Parathyroid adenoma (tissue), 2 donors: ENCODE measurements at regions not wholly inside any gene's neighbourhood (a gene's known extent, or its start where the extent isn't known, plus 50 kb on each side); places are given as distances from the start of the nearest gene placed in this dataset.

Experiments used
- H2AFZ ChIP-seq: fragments of 300-600 bp; sonication (generic); one replicate; pipeline ENCODE4 v1.7.0; 2017; ENCODE audit warnings: antibody characterized with exemption, mild to moderate bottlenecking
- H3K27ac ChIP-seq: fragments of 300-600 bp; sonication (generic); one replicate; pipeline ENCODE4 v1.7.0; 2017
- H3K27me3 ChIP-seq: fragments of 300-600 bp; sonication (generic); one replicate; pipeline ENCODE4 v1.7.0; 2017; ENCODE audit warnings: low read length; ENCODE audit not compliant: control insufficient read depth, insufficient read depth
- H3K36me3 ChIP-seq: fragments of 300-600 bp; sonication (generic); one replicate; pipeline ENCODE4 v1.7.0; 2017; ENCODE audit warnings: low read length; ENCODE audit not compliant: control insufficient read depth, insufficient read depth
- H3K4me1 ChIP-seq: fragments of 300-600 bp; sonication (generic); one replicate; pipeline ENCODE4 v1.7.0; 2017; ENCODE audit warnings: control low read depth
- H3K4me2 ChIP-seq: fragments of 300-600 bp; sonication (generic); one replicate; pipeline ENCODE4 v1.7.0; 2017; ENCODE audit warnings: low read length
- H3K4me3 ChIP-seq: fragments of 300-600 bp; sonication (generic); one replicate; pipeline ENCODE4 v1.7.0; 2017; ENCODE audit warnings: low read depth, low read length
- H3K79me2 ChIP-seq: fragments of 300-600 bp; sonication (generic); one replicate; pipeline ENCODE4 v1.7.0; 2017; ENCODE audit warnings: control low read depth
- H3K9ac ChIP-seq: fragments of 300-600 bp; sonication (generic); one replicate; pipeline ENCODE4 v1.7.0; 2017; ENCODE audit warnings: mild to moderate bottlenecking
- H3K9me3 ChIP-seq: fragments of 300-600 bp; sonication (generic); one replicate; pipeline ENCODE4 v1.7.0; 2017; ENCODE audit warnings: low read length; ENCODE audit not compliant: control insufficient read depth
- TF ChIP-seq, protein P1 (sequence below): fragments of 300-600 bp; sonication (generic); IDR thresholded peaks from one replicate; pipeline ENCODE4 v1.7.0; 2017; ENCODE audit warnings: antibody characterized with exemption, mild to moderate bottlenecking
- donor health status: primary hyperparathyroidism.

DNA sequence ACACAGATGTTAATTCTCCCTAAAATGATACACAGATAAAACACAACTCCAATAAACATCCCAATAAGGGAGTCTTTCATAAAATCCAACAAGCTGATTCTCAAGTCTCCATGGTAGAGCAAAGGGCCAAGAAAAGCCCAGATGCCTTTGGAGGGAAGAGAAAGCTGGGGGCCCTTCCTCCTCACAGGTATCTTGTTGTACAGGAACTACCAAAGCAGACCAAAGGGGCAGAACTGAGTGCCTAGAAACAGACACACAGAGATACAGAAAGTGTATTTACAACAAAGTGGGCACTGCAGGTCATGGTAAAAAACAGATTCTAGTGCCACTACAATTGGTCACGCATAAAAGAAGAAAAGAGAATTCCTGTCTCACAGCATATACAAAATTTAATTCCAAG is 87.2 kb upstream of the NSMCE3 start:
- Histone ChIP-seq H3K27me3 (no peaks in the 10 kb centered on the region), H3K9ac (no peak overlapping the region), H2AFZ (no peak overlapping the region), H3K27ac (no peak overlapping the region), H3K4me2 (no peak overlapping the region), H3K79me2 (no peaks in the 10 kb centered on the region), H3K4me3 (no peak overlapping the region), H3K4me1 (no peaks in the 10 kb centered on the region), H3K36me3 (no peaks in the 10 kb centered on the region), H3K9me3 (no peaks in the 10 kb centered on the region)
- TF ChIP-seq, protein P1, sequence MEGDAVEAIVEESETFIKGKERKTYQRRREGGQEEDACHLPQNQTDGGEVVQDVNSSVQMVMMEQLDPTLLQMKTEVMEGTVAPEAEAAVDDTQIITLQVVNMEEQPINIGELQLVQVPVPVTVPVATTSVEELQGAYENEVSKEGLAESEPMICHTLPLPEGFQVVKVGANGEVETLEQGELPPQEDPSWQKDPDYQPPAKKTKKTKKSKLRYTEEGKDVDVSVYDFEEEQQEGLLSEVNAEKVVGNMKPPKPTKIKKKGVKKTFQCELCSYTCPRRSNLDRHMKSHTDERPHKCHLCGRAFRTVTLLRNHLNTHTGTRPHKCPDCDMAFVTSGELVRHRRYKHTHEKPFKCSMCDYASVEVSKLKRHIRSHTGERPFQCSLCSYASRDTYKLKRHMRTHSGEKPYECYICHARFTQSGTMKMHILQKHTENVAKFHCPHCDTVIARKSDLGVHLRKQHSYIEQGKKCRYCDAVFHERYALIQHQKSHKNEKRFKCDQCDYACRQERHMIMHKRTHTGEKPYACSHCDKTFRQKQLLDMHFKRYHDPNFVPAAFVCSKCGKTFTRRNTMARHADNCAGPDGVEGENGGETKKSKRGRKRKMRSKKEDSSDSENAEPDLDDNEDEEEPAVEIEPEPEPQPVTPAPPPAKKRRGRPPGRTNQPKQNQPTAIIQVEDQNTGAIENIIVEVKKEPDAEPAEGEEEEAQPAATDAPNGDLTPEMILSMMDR: no peak

DNA sequence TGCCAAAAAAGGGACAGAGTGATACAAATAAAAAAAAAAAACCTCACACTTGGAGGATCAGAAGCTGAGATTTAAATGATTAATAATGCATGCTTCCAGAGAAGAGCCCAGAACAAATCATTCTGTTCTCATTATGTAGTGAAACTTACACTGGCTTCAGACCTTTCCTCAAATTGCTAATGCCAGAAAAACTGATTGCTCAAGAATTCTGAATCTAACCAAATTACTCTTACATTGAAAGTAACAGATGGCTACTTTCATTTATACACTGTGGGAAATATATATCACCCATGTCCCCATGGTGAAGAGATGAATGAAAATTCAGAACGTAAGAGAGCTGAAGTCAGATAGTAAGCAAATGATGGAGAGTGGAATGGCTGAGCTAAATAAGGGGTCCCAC is 85.9 kb upstream of the NSMCE3 start:
- Histone ChIP-seq H3K27me3 (no peaks in the 10 kb centered on the region), H3K9ac (no peak overlapping the region)

DNA sequence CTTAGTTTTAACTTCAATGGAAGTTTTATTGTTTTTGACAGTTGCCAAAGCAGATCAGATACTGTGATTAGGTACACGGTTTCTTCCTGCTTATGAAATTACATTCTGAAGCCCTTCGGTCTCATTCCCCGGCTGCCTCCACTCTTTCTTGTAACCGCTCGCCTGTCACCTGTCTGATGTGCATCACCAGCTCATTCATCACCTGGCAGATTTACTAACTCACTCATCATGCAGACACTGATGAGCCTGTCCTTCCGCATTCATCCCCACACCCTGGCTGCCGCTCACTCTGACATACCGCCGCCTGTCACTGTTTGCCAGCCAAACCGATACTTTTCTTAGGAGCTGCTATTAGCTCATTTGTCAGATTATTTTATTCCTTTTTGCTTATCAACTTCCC is 82.8 kb upstream of the NSMCE3 start:
- no peaks in the 10 kb centered on the region for H3K36me3 ChIP-seq
- peaks cover 2% of the 10 kb centered on the region for H3K79me2 ChIP-seq
- H2AFZ ChIP-seq: no peak overlapping the region
- TF ChIP-seq, protein P1: no peak
- H3K4me2 ChIP-seq: no peak overlapping the region
- H3K4me3 ChIP-seq: no peak overlapping the region
- peaks cover 3% of the 10 kb centered on the region for H3K4me1 ChIP-seq
- H3K9me3 ChIP-seq: no peaks in the 10 kb centered on the region
- H3K27ac ChIP-seq: no peak overlapping the region
- no peaks in the 10 kb centered on the region for H3K27me3 ChIP-seq
- H3K9ac ChIP-seq: no peak overlapping the region

More for the DNA sequence above, 85.9 kb upstream of the NSMCE3 start:
- Histone ChIP-seq H3K9me3 (no peaks in the 10 kb centered on the region), H2AFZ (no peak overlapping the region), H3K4me2 (no peak overlapping the region), H3K79me2 (no peaks in the 10 kb centered on the region), H3K36me3 (no peaks in the 10 kb centered on the region), H3K27ac (no peak overlapping the region), H3K4me1 (no peaks in the 10 kb centered on the region), H3K4me3 (no peak overlapping the region)
- TF ChIP-seq, protein P1: no peak

DNA sequence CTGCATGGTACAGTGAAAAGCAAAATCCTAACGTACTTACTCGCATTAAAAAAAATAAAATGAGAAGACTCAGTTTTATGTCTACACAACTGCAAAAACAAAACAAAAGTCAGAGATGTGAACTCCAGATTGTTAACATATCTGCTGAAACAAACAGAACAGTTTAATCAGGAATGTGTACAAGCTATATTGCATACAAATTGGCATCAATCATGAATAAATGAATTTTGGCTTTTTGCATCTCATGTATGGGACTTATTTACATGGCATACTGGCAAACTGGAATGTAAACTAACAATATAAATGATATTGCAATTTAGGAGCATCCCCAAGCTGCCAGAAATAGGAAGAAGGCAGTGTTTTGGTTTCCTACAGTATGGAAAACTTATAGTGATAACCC is 79.6 kb upstream of the NSMCE3 start:
- Histone ChIP-seq H3K36me3 (no peaks in the 10 kb centered on the region), H3K4me2 (no peak overlapping the region), H3K4me3 (no peak overlapping the region), H2AFZ (no peak overlapping the region), H3K27ac (no peak overlapping the region), H3K27me3 (no peaks in the 10 kb centered on the region), H3K79me2 (peaks cover 5% of the 10 kb centered on the region), H3K9me3 (no peaks in the 10 kb centered on the region), H3K9ac (no peak overlapping the region), H3K4me1 (peaks cover 3% of the 10 kb centered on the region)
- TF ChIP-seq, protein P1: no peak

DNA sequence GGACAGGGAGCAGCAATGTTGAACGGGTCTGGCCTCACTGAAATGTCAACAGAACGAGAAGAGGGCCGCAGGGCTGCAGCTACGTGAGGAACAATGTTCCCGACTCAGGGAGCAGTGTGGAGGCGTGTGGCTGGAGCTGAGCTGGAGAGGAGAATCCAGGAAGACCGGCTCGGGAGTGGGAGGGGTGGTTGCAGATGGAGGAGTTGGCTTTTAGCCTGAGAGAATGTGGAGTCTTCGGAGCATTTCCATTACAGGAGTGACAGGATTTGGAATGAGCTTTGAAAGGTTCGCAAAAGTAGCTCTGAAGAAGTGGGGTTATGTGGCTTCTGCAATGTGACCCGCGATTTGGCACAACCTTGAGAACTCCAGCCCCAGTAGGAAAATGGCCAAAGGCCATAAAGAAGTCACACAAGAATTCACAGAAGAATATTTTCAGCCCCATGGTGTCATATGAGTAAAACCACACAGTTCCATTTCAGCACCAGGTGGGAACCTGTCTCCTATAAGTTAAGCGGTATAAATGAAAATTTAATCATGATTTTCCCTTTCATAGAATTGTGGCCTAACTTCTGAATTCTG is 78.8 kb upstream of the NSMCE3 start:
- Histone ChIP-seq H3K27me3 (no peaks in the 10 kb centered on the region), H3K4me1 (peaks cover 3% of the 10 kb centered on the region), H3K27ac (no peak overlapping the region), H3K4me2 (no peak overlapping the region), H3K79me2 (peaks cover 5% of the 10 kb centered on the region), H3K9ac (no peak overlapping the region), H3K36me3 (no peaks in the 10 kb centered on the region), H2AFZ (no peak overlapping the region), H3K9me3 (no peaks in the 10 kb centered on the region), H3K4me3 (no peak overlapping the region)
- TF ChIP-seq, protein P1: no peak
